MG63 (cell line): ENCODE measurements at regions not wholly inside any gene's neighbourhood (a gene's known extent, or its start where the extent isn't known, plus 50 kb on each side); places are given as distances from the start of the nearest gene placed in this dataset.

ENCODE experiments used
- DNase-seq: peaks from one replicate; pipeline ENCODE4 v3.0.0-alpha.2; 2020
- H3K27me3 ChIP-seq: fragments of 250-450 bp; sonication (Bioruptor Pico); 2 replicates; pipeline ENCODE4 v1.5.1; 2020; ENCODE audit warnings: mild to moderate bottlenecking, moderate library complexity
- H3K36me3 ChIP-seq: fragments of 250-450 bp; sonication (Bioruptor Pico); 2 replicates; pipeline ENCODE4 v1.5.1; 2020; ENCODE audit warnings: mild to moderate bottlenecking, moderate library complexity
- H3K4me3 ChIP-seq: fragments of 250-450 bp; sonication (Bioruptor Pico); 2 replicates; pipeline ENCODE4 v1.5.1; 2020; ENCODE audit warnings: mild to moderate bottlenecking, moderate library complexity
- H3K9me3 ChIP-seq: fragments of 250-450 bp; sonication (Bioruptor Pico); 2 replicates; pipeline ENCODE4 v1.5.1; 2020; ENCODE audit warnings: mild to moderate bottlenecking, moderate library complexity

DNA sequence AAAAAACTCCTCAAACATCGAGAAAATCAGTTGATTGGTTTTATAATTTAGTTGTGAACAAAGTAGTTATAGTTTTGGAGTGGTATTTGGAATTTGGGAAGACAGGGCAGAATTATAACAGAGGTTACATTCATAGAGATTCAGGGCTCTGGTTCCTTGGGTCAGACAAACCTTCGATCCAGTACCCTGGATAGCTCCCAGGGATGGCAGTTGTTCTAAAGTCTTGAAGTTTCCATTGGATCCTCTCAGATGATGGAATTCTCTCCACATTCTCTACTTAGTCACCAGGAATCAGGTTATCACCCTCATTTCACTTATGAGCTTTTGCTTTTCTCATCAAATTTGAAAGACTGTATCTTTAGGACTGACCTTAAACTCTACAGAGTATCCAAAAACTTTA is 285.1 kb downstream of the CENPW start:
- DNase-seq = peak; percentile 5
- Histone ChIP-seq H3K36me3 (no peaks in the 10 kb centered on the region), H3K27me3 (no peaks in the 10 kb centered on the region), H3K9me3 (peaks cover 4% of the 10 kb centered on the region), H3K4me3 (no peak overlapping the region)

DNA sequence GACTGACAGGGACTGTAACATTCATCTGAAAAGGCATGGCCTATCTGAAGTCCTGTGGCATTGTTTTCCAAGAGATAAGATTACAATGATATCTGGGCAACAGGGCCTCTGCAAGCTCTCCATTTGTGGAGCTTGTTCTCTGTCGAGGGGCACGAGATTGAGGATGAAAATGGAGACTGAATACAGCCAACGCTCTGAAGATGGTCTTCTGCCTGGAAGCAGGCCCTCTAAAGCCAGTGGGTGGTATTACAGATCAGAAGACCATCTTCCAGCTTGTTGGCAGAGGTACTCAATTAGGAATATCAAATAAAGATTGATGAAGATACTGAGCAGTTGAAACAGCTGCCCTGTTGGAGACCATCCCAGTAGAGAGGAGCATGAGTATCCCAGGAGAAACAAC is 288.2 kb downstream of the CENPW start:
- no peaks in the 10 kb centered on the region for H3K27me3 ChIP-seq
- peaks cover 4% of the 10 kb centered on the region for H3K9me3 ChIP-seq
- DNase-seq = no peak
- H3K36me3 ChIP-seq = no peaks in the 10 kb centered on the region
- no peak overlapping the region for H3K4me3 ChIP-seq

DNA sequence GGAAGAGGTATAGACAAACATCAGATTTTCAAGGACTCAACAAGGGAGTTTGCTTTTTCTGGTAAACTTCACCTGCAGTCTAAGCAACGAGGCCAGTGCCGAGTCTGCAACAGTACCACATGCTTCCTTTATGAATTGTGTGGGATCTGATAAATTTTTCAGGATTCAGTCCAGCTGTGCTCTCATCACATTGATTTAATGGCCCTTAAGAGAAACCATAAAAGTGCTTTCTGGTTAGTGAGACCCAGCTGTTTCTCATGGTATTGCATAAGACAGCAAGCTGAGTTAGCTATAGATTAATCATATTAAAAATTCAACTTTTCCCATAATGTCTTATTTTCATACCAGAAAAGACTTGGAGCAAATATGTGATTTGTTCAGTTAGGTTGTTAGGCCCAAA is 291.4 kb downstream of the CENPW start:
- no peak for DNase-seq
- Histone ChIP-seq H3K27me3 (no peaks in the 10 kb centered on the region), H3K36me3 (no peaks in the 10 kb centered on the region), H3K4me3 (no peak overlapping the region), H3K9me3 (peaks cover 2% of the 10 kb centered on the region)

DNA sequence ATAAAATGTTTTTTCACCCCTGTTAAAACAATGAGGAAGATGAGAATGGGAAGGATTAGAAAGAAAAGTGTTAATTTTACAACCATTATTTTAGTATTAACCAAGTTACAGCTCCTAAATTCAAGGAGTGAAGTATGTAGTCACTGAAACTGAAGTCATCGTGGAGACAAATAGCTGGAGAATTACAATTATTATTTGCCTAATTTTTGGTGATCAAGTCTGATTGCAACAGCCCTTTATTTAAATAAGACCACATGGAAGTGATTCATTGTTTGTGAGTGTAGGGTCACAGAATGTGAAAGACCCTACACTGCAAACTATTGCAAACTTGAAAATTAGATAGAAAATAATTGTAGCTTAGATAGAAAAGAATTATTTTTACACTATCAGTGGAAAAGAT is 292.4 kb downstream of the CENPW start:
- no peak for DNase-seq
- Histone ChIP-seq H3K36me3 (no peaks in the 10 kb centered on the region), H3K27me3 (no peaks in the 10 kb centered on the region), H3K9me3 (no peaks in the 10 kb centered on the region), H3K4me3 (no peak overlapping the region)

DNA sequence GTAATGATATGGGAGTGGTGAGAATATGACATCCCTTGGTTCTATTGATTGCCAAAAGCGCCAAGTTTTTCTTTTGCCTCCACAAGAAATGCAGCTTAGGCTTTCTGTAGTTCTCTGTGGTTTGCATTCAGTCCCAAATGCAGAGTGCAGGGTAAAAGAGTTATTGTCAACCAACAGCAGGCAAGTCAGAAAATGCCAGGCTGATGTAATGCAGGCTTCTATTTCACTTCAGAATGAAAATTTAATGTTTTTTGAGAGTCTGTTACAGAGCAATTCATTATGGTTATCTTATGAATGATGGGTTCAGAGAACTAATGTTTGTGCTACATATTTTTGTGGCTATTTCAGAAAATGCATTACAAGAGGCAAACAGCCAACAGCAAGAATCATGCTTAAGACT is 293.5 kb downstream of the CENPW start:
- Histone ChIP-seq H3K36me3 (no peaks in the 10 kb centered on the region), H3K9me3 (no peaks in the 10 kb centered on the region), H3K4me3 (no peak overlapping the region), H3K27me3 (no peaks in the 10 kb centered on the region)
- no peak for DNase-seq

DNA sequence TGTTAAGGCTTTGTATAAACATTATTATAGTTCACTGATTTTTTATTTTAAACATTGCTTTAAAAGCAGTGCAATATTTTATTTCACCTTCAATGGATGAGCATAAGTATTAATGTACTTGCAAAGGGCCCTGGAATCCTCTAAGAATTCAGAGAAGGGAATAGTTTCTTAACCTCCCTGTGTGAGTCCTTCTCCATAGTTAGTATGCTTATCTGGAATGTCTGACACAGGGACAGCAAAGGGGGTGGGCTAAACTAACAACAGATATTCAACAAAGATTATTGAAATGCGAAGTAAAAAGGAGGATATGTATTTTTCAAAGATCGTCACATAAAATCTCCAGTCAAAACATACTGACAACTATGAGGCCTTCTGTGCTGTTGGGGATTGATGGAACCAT is 300.4 kb downstream of the CENPW start:
- H3K9me3 ChIP-seq = no peaks in the 10 kb centered on the region
- no peak overlapping the region for H3K4me3 ChIP-seq
- no peaks in the 10 kb centered on the region for H3K27me3 ChIP-seq
- no peaks in the 10 kb centered on the region for H3K36me3 ChIP-seq
- no peak for DNase-seq

DNA sequence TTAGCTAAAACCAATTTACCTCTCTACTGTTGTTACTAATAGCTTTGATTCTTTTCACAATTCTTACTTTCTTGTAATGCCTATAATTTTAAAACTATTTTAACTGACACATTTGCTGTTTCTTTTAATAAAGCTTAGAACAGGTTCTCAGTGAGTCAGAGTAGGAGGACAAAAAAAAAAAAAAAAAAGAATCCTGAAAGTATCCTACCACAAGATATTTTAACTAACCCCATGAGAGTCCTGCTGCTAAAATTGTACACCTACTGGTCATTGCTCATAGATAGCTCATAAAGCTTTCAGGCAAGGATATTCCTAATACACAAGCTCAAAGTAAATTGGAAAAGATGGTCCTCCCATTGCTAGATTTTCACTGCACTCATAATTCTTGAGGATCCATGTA is 301.0 kb downstream of the CENPW start:
- Histone ChIP-seq H3K36me3 (no peaks in the 10 kb centered on the region), H3K27me3 (no peaks in the 10 kb centered on the region), H3K4me3 (no peak overlapping the region), H3K9me3 (no peaks in the 10 kb centered on the region)
- DNase-seq = no peak

DNA sequence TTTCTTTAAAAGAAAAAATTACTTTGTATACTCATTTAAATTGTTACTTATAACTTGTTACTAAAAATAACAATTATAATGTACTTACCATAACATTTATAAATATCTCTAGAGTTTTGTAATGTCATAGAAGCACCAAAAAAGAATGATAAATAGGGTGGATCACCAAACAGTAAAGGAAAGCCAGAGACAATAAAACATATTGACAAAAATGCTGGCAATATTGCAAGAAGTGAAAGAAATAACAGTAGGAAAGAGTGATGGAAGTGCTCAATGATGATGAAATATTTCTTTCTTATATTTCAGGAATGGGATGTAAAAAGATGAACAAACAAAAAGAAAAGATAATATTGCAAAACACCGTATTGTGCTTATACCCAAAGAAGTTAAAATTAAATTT is 301.7 kb downstream of the CENPW start:
- no peaks in the 10 kb centered on the region for H3K36me3 ChIP-seq
- DNase-seq = no peak
- H3K27me3 ChIP-seq = no peaks in the 10 kb centered on the region
- H3K9me3 ChIP-seq = no peaks in the 10 kb centered on the region
- no peak overlapping the region for H3K4me3 ChIP-seq

DNA sequence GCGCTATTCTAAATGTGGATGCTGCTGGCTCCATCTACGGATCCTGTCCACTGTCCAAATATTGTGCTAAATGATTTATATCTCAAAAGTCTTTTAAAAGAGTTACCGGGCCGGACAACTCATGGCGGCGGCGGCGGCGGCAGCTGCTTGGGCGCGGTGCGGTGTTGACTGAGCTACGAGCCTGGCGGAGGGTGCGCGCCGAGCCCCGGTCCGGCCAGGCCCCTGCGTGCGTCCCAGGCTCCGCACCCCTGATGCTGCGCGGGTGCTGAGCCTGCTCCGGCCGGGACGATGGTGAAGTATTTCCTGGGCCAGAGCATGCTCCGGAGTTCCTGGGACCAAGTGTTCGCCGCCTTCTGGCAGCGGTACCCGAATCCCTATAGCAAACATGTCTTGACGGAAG is 303.4 kb downstream of the CENPW start:
- no peak for DNase-seq
- no peaks in the 10 kb centered on the region for H3K9me3 ChIP-seq
- no peaks in the 10 kb centered on the region for H3K27me3 ChIP-seq
- no peak overlapping the region for H3K4me3 ChIP-seq
- no peaks in the 10 kb centered on the region for H3K36me3 ChIP-seq

DNA sequence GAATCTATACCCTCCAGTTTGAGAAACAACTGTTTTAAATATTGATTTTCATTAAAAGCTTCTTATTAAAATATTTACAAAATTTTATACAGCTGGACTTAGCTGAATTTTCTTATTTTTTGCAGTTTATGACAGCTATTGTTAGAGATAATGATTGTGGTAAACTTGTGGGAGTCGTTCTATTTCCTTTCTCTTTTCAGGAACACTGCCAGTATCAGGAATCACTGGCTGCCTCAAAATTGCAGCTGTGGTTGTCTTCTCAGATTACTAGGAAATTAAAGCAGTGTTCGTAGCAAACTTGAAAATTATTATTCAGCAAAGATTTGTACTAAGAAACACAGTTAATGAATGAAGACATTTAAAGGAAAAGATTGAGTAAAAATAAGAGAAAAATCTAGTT is 311.0 kb downstream of the CENPW start:
- Histone ChIP-seq H3K9me3 (peaks cover 2% of the 10 kb centered on the region; the same call in 1 of the 2 replicates), H3K36me3 (no peaks in the 10 kb centered on the region), H3K27me3 (no peaks in the 10 kb centered on the region), H3K4me3 (no peak overlapping the region)
- DNase-seq = no peak

DNA sequence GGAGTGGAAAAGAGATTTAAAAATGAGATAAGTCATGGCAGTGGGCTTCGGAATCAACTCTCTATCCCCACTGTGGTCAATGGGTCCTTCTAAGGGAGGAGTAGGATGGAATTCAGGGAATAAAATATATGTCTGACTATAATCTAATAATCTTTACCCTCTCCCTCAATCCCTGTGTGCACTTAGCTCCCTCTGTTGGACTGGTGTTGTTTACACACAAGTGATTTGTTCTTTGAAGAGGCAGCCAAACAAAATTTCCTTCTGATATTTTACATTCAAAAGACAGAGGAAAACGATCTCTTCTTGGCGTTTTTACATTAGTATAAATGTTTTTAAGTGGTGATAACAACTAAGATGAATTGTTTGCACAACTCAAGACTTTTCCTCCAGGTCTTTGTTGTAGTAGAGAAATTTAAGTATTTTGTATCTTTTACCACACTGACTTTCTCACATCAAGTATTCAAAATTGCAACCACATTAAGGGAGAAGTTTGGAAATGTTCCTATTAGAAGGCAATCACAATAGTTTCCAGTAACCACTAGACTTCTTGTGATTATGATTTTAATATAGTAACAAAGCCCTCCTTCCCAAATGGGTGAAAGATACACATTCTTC is 317.8 kb downstream of the CENPW start:
- DNase-seq = no peak

DNA sequence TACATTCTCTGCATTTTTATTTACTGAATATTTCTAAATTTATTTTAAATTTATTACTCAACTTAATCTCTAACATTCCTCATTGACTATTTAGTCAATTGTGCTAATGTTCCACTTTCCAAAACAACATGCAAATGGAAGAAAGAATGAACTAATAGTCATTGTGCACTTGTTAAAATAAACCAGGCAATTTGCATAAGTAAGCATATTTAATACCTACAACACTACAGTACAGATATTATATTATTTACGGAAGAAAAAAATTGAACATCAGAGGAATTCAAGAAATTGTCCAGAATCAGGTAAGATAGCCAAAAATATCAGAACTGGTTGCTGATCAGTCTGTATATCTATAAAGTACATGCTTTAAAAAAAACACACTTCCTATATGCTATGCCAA is 320.5 kb downstream of the CENPW start:
- no peak for DNase-seq
- no peaks in the 10 kb centered on the region for H3K36me3 ChIP-seq
- no peaks in the 10 kb centered on the region for H3K27me3 ChIP-seq
- no peaks in the 10 kb centered on the region for H3K9me3 ChIP-seq
- H3K4me3 ChIP-seq = no peak overlapping the region

More for the DNA sequence above, 317.8 kb downstream of the CENPW start:
- Histone ChIP-seq H3K4me3 (no peak overlapping the region), H3K27me3 (no peaks in the 10 kb centered on the region), H3K36me3 (no peaks in the 10 kb centered on the region), H3K9me3 (peaks cover 2% of the 10 kb centered on the region; the same call in 1 of the 2 replicates)

DNA sequence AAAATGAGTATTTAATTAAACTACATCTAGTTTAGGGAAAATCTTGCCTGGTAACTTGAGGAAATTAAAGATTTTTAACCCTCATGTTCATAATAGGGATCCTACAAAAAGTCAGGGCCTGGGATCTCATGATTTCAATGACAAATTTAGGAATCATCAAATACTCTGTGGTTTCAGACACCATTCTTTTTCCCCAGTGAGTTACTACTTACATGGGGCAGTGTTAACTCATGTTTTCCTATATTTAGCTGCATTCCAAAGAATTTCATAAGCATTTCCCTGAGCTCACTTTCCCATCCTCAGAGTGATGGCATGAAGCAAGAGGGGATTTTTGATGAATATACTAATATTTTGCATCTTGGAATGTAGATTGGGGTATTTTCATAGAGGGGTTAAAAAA is 321.7 kb downstream of the CENPW start:
- DNase-seq = no peak
- Histone ChIP-seq H3K9me3 (no peaks in the 10 kb centered on the region), H3K36me3 (no peaks in the 10 kb centered on the region), H3K27me3 (no peaks in the 10 kb centered on the region), H3K4me3 (no peak overlapping the region)

DNA sequence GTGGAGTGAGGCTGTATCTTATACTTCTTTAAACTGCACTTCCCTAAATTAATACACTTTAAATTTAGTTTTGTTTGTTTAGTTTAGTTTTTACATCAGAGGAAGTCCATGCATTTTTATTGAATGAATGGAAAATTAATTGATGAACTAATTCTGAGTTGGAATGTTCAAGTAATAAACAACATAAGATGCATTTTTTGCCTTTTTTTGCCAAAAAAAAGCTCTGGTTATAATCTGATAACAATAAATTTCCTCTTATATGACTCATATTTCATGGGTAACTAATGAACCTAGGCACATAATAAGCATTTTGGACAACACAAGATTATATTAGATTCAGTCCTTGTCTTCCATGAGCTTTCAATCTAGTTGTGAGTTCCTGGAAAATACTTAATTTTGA is 323.1 kb downstream of the CENPW start:
- Histone ChIP-seq H3K36me3 (no peaks in the 10 kb centered on the region), H3K9me3 (no peaks in the 10 kb centered on the region), H3K4me3 (no peak overlapping the region), H3K27me3 (no peaks in the 10 kb centered on the region)
- no peak for DNase-seq

DNA sequence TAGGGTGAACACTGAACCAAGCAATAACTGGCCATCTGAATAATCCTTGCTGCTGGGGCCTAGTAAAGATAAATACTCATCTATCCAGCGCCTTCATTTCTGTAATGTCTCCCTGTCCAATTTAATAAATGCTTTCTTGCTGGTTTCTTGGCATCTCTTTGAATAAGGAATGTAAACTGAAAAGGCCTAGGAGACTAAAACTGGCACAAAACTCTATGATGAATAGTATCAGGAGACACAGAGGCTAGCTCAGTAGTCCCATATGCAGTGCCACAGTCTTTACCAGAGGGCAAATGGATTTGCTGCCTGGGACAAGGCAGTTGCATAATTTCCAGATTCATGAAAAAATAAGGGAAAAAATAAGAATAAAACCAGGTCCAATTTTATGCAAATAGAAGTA is 324.4 kb downstream of the CENPW start:
- DNase-seq = peak; percentile 33
- Histone ChIP-seq H3K36me3 (no peaks in the 10 kb centered on the region), H3K4me3 (no peak overlapping the region), H3K27me3 (no peaks in the 10 kb centered on the region), H3K9me3 (0 out of 2 replicates have a peak, but pooled peaks cover 1% of the 10 kb centered on the region)

DNA sequence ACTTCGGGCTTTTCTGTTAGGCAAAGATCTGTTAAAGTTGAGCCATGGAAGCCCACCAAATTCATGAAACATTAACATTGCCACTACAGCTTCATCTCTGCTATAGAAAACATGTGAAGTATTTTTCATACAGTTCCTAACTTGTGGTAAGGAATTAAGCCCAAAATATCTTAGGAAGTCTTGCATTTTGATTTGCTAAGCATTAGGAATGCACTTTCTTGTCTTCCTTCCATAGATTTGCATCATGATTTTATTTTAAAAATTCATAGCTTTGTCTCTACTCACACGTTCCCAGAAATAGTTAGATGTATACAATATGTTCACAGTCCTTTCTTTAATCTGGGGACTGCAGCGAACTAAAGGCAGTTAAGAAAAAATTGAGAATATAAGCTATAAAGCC is 325.6 kb downstream of the CENPW start:
- Histone ChIP-seq H3K4me3 (no peak overlapping the region), H3K27me3 (no peaks in the 10 kb centered on the region), H3K9me3 (0 out of 2 replicates have a peak, but pooled peaks cover 3% of the 10 kb centered on the region), H3K36me3 (no peaks in the 10 kb centered on the region)
- no peak for DNase-seq

DNA sequence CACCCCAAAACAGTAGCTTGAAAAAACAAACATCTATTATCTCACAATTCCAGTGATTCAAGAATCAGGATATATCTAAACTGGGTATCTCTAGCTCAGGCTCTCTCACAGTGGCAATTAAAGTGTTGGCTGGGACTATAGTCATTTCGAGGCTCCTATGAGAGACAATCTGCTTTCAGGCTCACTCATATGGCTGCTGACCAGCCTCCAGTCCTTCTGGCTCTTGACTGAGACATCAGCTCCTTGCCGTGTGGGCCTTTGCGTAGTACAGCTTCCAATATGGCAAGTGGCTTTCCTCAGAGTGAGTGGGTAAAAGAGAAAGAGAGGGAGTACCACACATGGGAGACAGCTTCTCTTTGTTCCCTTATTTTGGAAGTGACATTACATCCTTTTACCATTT is 327.2 kb downstream of the CENPW start:
- Histone ChIP-seq H3K27me3 (no peaks in the 10 kb centered on the region), H3K36me3 (no peaks in the 10 kb centered on the region; the same call in 1 of the 2 replicates), H3K4me3 (no peak overlapping the region), H3K9me3 (peaks cover 3% of the 10 kb centered on the region; the same call in 1 of the 2 replicates)
- no peak for DNase-seq

DNA sequence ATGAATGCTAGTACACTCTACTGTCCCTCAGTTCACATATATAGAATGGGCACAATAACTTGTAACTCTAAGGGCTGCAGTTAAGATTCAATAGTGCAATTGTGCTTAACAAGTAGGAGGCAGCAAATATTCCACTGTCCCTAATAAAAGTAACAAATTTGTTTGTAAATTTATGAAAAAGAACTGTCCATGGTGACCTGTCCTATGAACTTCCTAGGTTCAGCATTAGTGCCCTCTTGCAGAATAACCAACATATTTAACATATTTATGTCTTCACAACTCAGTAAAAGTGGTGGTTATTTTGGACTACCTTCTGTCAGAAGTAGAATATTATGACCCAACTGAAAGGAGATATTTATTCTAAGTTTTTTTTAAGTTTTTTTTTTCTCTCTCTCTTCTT is 327.8 kb downstream of the CENPW start:
- no peak for DNase-seq
- Histone ChIP-seq H3K4me3 (no peak overlapping the region), H3K9me3 (peaks cover 5% of the 10 kb centered on the region; the same call in 1 of the 2 replicates)

DNA sequence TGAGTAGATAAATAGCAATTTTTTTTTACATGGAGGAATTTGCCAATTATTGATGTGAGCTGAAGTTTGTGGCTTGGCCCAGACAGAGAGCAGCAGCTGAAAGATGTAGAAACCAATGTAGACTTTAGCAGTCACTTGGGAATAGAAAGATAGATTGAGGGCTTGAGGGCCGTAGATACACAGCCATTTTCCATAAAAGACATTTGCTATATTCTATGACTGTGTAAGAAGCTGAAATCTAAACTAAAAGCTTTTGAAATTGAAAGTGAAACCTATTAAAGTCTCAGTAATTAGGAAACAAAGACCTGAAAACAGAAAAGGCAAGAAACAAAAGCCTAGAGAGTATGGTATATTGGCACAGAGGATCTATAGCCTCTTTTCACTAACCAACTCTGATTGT is 332.7 kb downstream of the CENPW start:
- no peak for DNase-seq
- peaks cover 5% of the 10 kb centered on the region; the same call in 1 of the 2 replicates for H3K9me3 ChIP-seq
- H3K4me3 ChIP-seq = no peak overlapping the region
- no peaks in the 10 kb centered on the region for H3K27me3 ChIP-seq
- peaks cover 2% of the 10 kb centered on the region; the same call in 1 of the 2 replicates for H3K36me3 ChIP-seq

More for the DNA sequence above, 327.8 kb downstream of the CENPW start:
- peaks cover 2% of the 10 kb centered on the region; the same call in 1 of the 2 replicates for H3K36me3 ChIP-seq
- H3K27me3 ChIP-seq = no peaks in the 10 kb centered on the region
